Prostate gland (tissue), 2 donors: ENCODE measurements at regions not wholly inside any gene's neighbourhood (a gene's known extent, or its start where the extent isn't known, plus 50 kb on each side); places are given as distances from the start of the nearest gene placed in this dataset.

ENCODE experiments used
- DNase-seq: peaks from one replicate; pipeline ENCODE4 v3.0.0-alpha.2; 2019; ENCODE audit warnings: low spot score
- H3K27ac ChIP-seq, 2 donors: fragments of 200-600 bp; sonication (generic); 2 replicates each; pipeline ENCODE4 v1.5.1; 2017 to 2019
- H3K27me3 ChIP-seq: fragments of 200-600 bp; sonication (generic); replicated peaks from 2 replicates; pipeline ENCODE4 v1.5.1; 2019; ENCODE audit not compliant: insufficient read depth
- H3K36me3 ChIP-seq, 2 donors: fragments of 200-600 bp; sonication (generic); 1 replicate in 1 of 2; 2 replicates in 1 of 2; pipeline versions ENCODE4 v1.5.1 to v1.8.1; 2017 to 2019
- H3K4me1 ChIP-seq: fragments of 200-600 bp; sonication (generic); replicated peaks from 2 replicates; pipeline ENCODE4 v1.5.1; 2019
- H3K4me3 ChIP-seq, 2 donors: fragments of 200-600 bp; sonication (generic); 2 replicates each; pipeline ENCODE4 v1.5.1; 2017 to 2019
- H3K9me3 ChIP-seq: fragments of 200-600 bp; sonication (generic); 2 replicates; pipeline ENCODE4 v1.5.1; 2017
- CTCF ChIP-seq, 4 experiments: fragments of 200-600 bp in 2 of 4; fragments of 450-650 bp in 2 of 4; sonication (generic) in 2 of 4; IDR thresholded peaks; 1 replicate in 3 of 4; 2 replicates in 1 of 4; pipeline ENCODE4 v1.5.1; 2016 to 2019; ENCODE audit warnings: antibody characterized with exemption in 4 of 4, mild to moderate bottlenecking in 2 of 4, moderate library complexity in 2 of 4
- POLR2A ChIP-seq: fragments of 450-650 bp; IDR thresholded peaks from one replicate; pipeline ENCODE4 v1.6.1; 2016; ENCODE audit warnings: antibody characterized with exemption, mild to moderate bottlenecking
- POLR2AphosphoS5 ChIP-seq: sonication (generic); formaldehyde crosslinking; IDR thresholded peaks from one replicate; pipeline ENCODE4 v1.6.1; 2017; ENCODE audit warnings: antibody characterized with exemption
- WGBS: methylation state at CpG from one replicate; pipeline ENCODE4 v1.1.5; 2018; 5-methylcytosine and 5-hydroxymethylcytosine counted together
- intact Hi-C: fragments of 100-400 bp; cut with DNase I; formaldehyde crosslinking; loops from one replicate; pipeline ENCODE4 v1.14.2; 2022

GRCh38 chr2:8102470-8102869 is 579.4 kb upstream of the ID2 start:
- no peak for DNase-seq
- Histone ChIP-seq H3K9me3 (no peaks in the 10 kb centered on the region), H3K27me3 (peaks cover 2% of the 10 kb centered on the region), H3K27ac (no peak overlapping the region), H3K36me3 (no peaks in the 10 kb centered on the region), H3K4me3 (no peak overlapping the region), H3K4me1 (no peaks in the 10 kb centered on the region)
- WGBS, result 95% methylated on average over 4 of the region's 4 CpGs
- no peak for TF ChIP-seq POLR2A
- no peak for TF ChIP-seq POLR2AphosphoS5
- no peak for TF ChIP-seq CTCF (IDR thresholded peaks at IDR 0.05)
- intact Hi-C loops, result loop anchor here (10.0 kb wide), 1 partner anchor 582 kb away; the partner anchor contains the start of gene ID2

GRCh38 chr2:8103085-8103708 is 578.7 kb upstream of the ID2 start:
- Histone ChIP-seq H3K27me3 (peaks cover 5% of the 10 kb centered on the region), H3K36me3 (no peaks in the 10 kb centered on the region), H3K4me1 (no peaks in the 10 kb centered on the region), H3K27ac (no peak overlapping the region), H3K4me3 (no peak overlapping the region), H3K9me3 (no peaks in the 10 kb centered on the region)
- TF ChIP-seq POLR2AphosphoS5, result no peak
- TF ChIP-seq CTCF (IDR thresholded peaks at IDR 0.05), result no peak
- TF ChIP-seq POLR2A, result no peak
- no peak for DNase-seq
- intact Hi-C loops, result loop anchor here (10.0 kb wide), 1 partner anchor 582 kb away; the partner anchor contains the start of gene ID2
- 28% methylated on average over 6 of the region's 6 CpGs for WGBS

GRCh38 chr2:8107150-8107549 is 574.7 kb upstream of the ID2 start:
- 90% methylated on average over 1 of the region's 1 CpG for WGBS
- DNase-seq, result no peak
- Histone ChIP-seq H3K4me1 (no peaks in the 10 kb centered on the region), H3K27ac (no peak overlapping the region), H3K27me3 (peaks cover 5% of the 10 kb centered on the region), H3K9me3 (no peaks in the 10 kb centered on the region), H3K4me3 (no peak overlapping the region), H3K36me3 (no peaks in the 10 kb centered on the region)
- intact Hi-C loops, result loop anchor here (10.0 kb wide), 1 partner anchor 578 kb away; the partner anchor contains the start of gene ID2
- TF ChIP-seq CTCF (IDR thresholded peaks at IDR 0.05), result no peak
- no peak for TF ChIP-seq POLR2AphosphoS5
- TF ChIP-seq POLR2A, result no peak

GRCh38 chr2:8107621-8108378 is 574.1 kb upstream of the ID2 start:
- TF ChIP-seq CTCF (IDR thresholded peaks at IDR 0.05) (no peak), POLR2A (no peak), POLR2AphosphoS5 (no peak)
- Histone ChIP-seq H3K27me3 (peaks cover 5% of the 10 kb centered on the region), H3K4me3 (no peak overlapping the region), H3K27ac (no peak overlapping the region), H3K36me3 (no peaks in the 10 kb centered on the region), H3K4me1 (no peaks in the 10 kb centered on the region), H3K9me3 (no peaks in the 10 kb centered on the region)
- WGBS, result 89% methylated on average over 5 of the region's 5 CpGs
- intact Hi-C loops, result loop anchor here (10.0 kb wide), 1 partner anchor 577 kb away; the partner anchor contains the start of gene ID2
- DNase-seq, result no peak

GRCh38 chr2:8110716-8111115 is 571.1 kb upstream of the ID2 start:
- no peaks in the 10 kb centered on the region for H3K36me3 ChIP-seq
- peaks cover 5% of the 10 kb centered on the region for H3K27me3 ChIP-seq
- no peak overlapping the region for H3K4me3 ChIP-seq
- no peaks in the 10 kb centered on the region for H3K4me1 ChIP-seq
- intact Hi-C loops, result no loop called here
- H3K9me3 ChIP-seq, result no peaks in the 10 kb centered on the region
- no peak overlapping the region for H3K27ac ChIP-seq
- WGBS, result 98% methylated on average over 2 of the region's 2 CpGs
- TF ChIP-seq POLR2A, result no peak
- TF ChIP-seq POLR2AphosphoS5, result no peak
- TF ChIP-seq CTCF (IDR thresholded peaks at IDR 0.05), result no peak
- no peak for DNase-seq
